Keratinocyte (primary cell): ENCODE measurements at regions not wholly inside any gene's neighbourhood (a gene's known extent, or its start where the extent isn't known, plus 50 kb on each side); places are given as distances from the start of the nearest gene placed in this dataset.

ENCODE experiments used
- DNase-seq: peaks from one replicate; pipeline ENCODE4 v3.0.0-alpha.2; 2011; ENCODE audit warnings: low read depth, missing footprints, low spot score
- FAIRE-seq: peaks from 2 replicates; lab custom pipeline; 2011; peaks lifted over from hg19 to GRCh38; lab: Jason Lieb, UNC
- H2AFZ ChIP-seq: 2 replicates; pipeline ENCODE4 v1.6.0; 2012; ENCODE audit warnings: low read length, control low read depth, inconsistent platforms; ENCODE audit not compliant: control insufficient read depth
- H3K27ac ChIP-seq: 2 replicates; pipeline ENCODE4 v1.5.1; 2011; ENCODE audit warnings: low read length; ENCODE audit not compliant: control insufficient read depth, insufficient read depth
- H3K27me3 ChIP-seq: 3 replicates; pipeline ENCODE4 v1.6.0; 2011; ENCODE audit warnings: low read length; ENCODE audit not compliant: control insufficient read depth, insufficient read depth; ENCODE audit errors: extremely low read depth
- H3K36me3 ChIP-seq, 2 experiments: 2 replicates in 1 of 2; 3 replicates in 1 of 2; pipeline ENCODE4 v1.5.1; 2011; ENCODE audit warnings: low read length in 2 of 2, mild to moderate bottlenecking in 1 of 2; ENCODE audit not compliant: control insufficient read depth in 2 of 2, insufficient read depth in 2 of 2; ENCODE audit errors: extremely low read depth in 1 of 2
- H3K4me1 ChIP-seq: 3 replicates; pipeline ENCODE4 v1.5.1; 2011; ENCODE audit warnings: low read length; ENCODE audit not compliant: control insufficient read depth, insufficient read depth; ENCODE audit errors: extremely low read depth
- H3K4me2 ChIP-seq: 3 replicates; pipeline ENCODE4 v1.6.0; 2011; ENCODE audit warnings: low read depth, low read length; ENCODE audit not compliant: control insufficient read depth, insufficient read depth; ENCODE audit errors: extremely low read depth
- H3K4me3 ChIP-seq, 3 experiments: fragments of 200-600 bp in 1 of 3; sonication (generic) in 1 of 3; 2 replicates in 2 of 3; 3 replicates in 1 of 3; pipeline ENCODE4 v1.5.1; 2011 to 2016; ENCODE audit warnings: low read length in 3 of 3, mild to moderate bottlenecking in 3 of 3, control low read depth in 2 of 3, inconsistent platforms in 1 of 3, low read depth in 1 of 3, mixed read lengths in 1 of 3, mixed run types in 1 of 3, moderate library complexity in 1 of 3; ENCODE audit not compliant: control insufficient read depth in 2 of 3, insufficient read depth in 2 of 3; ENCODE audit errors: extremely low read depth in 1 of 3
- H3K79me2 ChIP-seq: 2 replicates; pipeline ENCODE4 v1.6.0; 2012; ENCODE audit warnings: low read length; ENCODE audit not compliant: control insufficient read depth, insufficient read depth
- H3K9ac ChIP-seq: 3 replicates; pipeline ENCODE4 v1.6.0; 2011; ENCODE audit warnings: low read length; ENCODE audit not compliant: control insufficient read depth, insufficient read depth; ENCODE audit errors: extremely low read depth
- H3K9me1 ChIP-seq: 3 replicates; pipeline ENCODE4 v1.6.0; 2011; ENCODE audit warnings: low read length; ENCODE audit not compliant: control insufficient read depth, insufficient read depth; ENCODE audit errors: extremely low read depth
- H3K9me3 ChIP-seq: 2 replicates; pipeline ENCODE4 v1.5.1; 2012; ENCODE audit warnings: low read depth, low read length; ENCODE audit not compliant: control insufficient read depth
- H4K20me1 ChIP-seq: 3 replicates; pipeline ENCODE4 v1.6.0; 2011; ENCODE audit warnings: low read length; ENCODE audit not compliant: control insufficient read depth, insufficient read depth; ENCODE audit errors: extremely low read depth
- EZH2 ChIP-seq: IDR thresholded peaks from one replicate; pipeline ENCODE4 v1.6.1; 2012; ENCODE audit warnings: inconsistent platforms, mild to moderate bottlenecking, low read length, moderate library complexity
- dilution Hi-C: fragments of 300-500 bp; cut with MboI; formaldehyde crosslinking; loops from one replicate; pipeline ENCODE4 v1.7.0; 2020; ENCODE audit warnings: low sequenced_read_pairs; ENCODE audit not compliant: extremely low pct_ligation_motif_present
- TF ChIP-seq, protein P1 (sequence below), 3 experiments: IDR thresholded peaks in 1 of 3; conservative IDR thresholded peaks in 1 of 3; optimal IDR thresholded peaks in 1 of 3; 2 replicates in 2 of 3; 3 replicates in 1 of 3; pipeline versions ENCODE3 to v1.5.1; 2011; ENCODE audit warnings: low read length in 3 of 3, mild to moderate bottlenecking in 3 of 3, moderate library complexity in 2 of 3, control low read depth in 1 of 3, inconsistent platforms in 1 of 3; ENCODE audit not compliant: insufficient read depth in 2 of 3; ENCODE audit errors: extremely low read depth in 1 of 3

DNA sequence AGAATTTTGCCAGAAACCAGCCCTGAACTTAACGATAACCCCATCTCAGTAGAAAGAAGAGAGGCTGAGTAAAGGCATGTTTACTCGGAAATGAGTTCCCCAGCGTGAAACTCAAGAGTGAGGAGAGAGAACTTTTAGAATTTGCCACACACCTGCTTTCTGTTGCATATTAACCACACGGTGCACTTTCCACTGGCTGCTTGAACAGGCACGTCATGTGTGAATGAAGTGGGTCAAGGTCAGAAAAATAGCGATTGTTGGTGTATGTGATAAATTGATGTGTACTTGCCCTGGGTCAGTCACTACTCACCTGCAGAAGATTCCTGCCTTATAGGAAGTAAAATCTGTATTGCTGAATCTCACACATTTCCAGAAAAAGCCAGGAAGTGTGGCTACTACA lies 395.7 kb downstream of the TRIML1 start:
- H2AFZ ChIP-seq: no peak overlapping the region
- no peaks in the 10 kb centered on the region for H3K27me3 ChIP-seq
- dilution Hi-C loops: no loop called here
- no peak overlapping the region for H3K4me2 ChIP-seq
- TF ChIP-seq EZH2: no peak
- TF ChIP-seq, protein P1, sequence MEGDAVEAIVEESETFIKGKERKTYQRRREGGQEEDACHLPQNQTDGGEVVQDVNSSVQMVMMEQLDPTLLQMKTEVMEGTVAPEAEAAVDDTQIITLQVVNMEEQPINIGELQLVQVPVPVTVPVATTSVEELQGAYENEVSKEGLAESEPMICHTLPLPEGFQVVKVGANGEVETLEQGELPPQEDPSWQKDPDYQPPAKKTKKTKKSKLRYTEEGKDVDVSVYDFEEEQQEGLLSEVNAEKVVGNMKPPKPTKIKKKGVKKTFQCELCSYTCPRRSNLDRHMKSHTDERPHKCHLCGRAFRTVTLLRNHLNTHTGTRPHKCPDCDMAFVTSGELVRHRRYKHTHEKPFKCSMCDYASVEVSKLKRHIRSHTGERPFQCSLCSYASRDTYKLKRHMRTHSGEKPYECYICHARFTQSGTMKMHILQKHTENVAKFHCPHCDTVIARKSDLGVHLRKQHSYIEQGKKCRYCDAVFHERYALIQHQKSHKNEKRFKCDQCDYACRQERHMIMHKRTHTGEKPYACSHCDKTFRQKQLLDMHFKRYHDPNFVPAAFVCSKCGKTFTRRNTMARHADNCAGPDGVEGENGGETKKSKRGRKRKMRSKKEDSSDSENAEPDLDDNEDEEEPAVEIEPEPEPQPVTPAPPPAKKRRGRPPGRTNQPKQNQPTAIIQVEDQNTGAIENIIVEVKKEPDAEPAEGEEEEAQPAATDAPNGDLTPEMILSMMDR (optimal IDR thresholded peaks at IDR 0.05 in 1 of 3, IDR thresholded peaks at IDR 0.05 in 1 of 3, conservative IDR thresholded peaks at IDR 0.05 in 1 of 3; ENCODE audit: extremely low read depth in 1 of 3, insufficient read depth in 2 of 3, low read length in 3 of 3): no peak
- FAIRE-seq (no peak), DNase-seq (no peak)
- H3K4me3 ChIP-seq: no peak overlapping the region
- H3K27ac ChIP-seq: no peak overlapping the region
- no peaks in the 10 kb centered on the region for H3K9me1 ChIP-seq
- H3K9ac ChIP-seq: no peak overlapping the region
- H3K79me2 ChIP-seq: no peaks in the 10 kb centered on the region
- H3K36me3 ChIP-seq: no peaks in the 10 kb centered on the region
- no peaks in the 10 kb centered on the region for H4K20me1 ChIP-seq
- H3K4me1 ChIP-seq: no peaks in the 10 kb centered on the region
- H3K9me3 ChIP-seq: peaks cover 4% of the 10 kb centered on the region

DNA sequence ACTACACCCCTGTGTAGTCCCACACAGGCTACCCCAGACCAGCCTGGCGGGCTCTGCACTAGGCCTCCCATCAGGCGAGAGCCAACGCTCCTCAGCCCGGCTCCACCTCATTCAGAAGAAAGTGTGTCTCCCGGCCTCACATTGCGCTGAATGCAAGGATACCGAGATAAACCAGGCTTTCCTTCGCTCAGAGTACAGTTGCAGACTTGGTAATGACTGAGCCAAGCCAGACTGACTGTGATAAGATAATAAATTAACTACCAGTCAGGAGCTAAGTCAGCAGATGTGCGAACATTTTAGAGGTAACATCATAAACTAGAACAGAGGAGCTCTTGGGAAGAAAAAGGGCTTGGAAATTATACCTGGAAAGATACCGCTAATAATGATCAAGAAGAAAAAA lies 397.6 kb downstream of the TRIML1 start:
- H3K9me3 ChIP-seq: peaks cover 4% of the 10 kb centered on the region
- H3K79me2 ChIP-seq: no peaks in the 10 kb centered on the region
- TF ChIP-seq, protein P1 (optimal IDR thresholded peaks at IDR 0.05 in 1 of 3, IDR thresholded peaks at IDR 0.05 in 1 of 3, conservative IDR thresholded peaks at IDR 0.05 in 1 of 3; ENCODE audit: extremely low read depth in 1 of 3, insufficient read depth in 2 of 3, low read length in 3 of 3): no peak
- no peak for TF ChIP-seq EZH2
- H3K9ac ChIP-seq: no peak overlapping the region
- FAIRE-seq (no peak), DNase-seq (no peak)
- no peaks in the 10 kb centered on the region for H3K4me1 ChIP-seq
- H3K36me3 ChIP-seq: no peaks in the 10 kb centered on the region
- H3K27ac ChIP-seq: no peak overlapping the region
- H3K4me2 ChIP-seq: no peak overlapping the region
- no peaks in the 10 kb centered on the region for H3K27me3 ChIP-seq
- H2AFZ ChIP-seq: no peak overlapping the region
- dilution Hi-C loops: no loop called here
- no peaks in the 10 kb centered on the region for H4K20me1 ChIP-seq
- H3K4me3 ChIP-seq: no peak overlapping the region
- no peaks in the 10 kb centered on the region for H3K9me1 ChIP-seq
